ENCODE measurements at regions not wholly inside any gene's neighbourhood (a gene's known extent, or its start where the extent isn't known, plus 50 kb on each side); places are given as distances from the start of the nearest gene placed in this dataset.
"Not testable (repeated sequence)": the region's sequence is repeated elsewhere in the genome, so short reads cannot be mapped to it uniquely, and the experiment has no call there.

- no peak for ATAC-seq
These were observed 232.5 kb downstream of the PARP8 start for GRCh38 chr5:50898966-50899365.

GRCh38 chr5:50900952-50901510 lies 234.6 kb downstream of the PARP8 start:
- no peak for ATAC-seq

GRCh38 chr5:50903651-50904050 lies 237.2 kb downstream of the PARP8 start:
- ATAC-seq: no peak

GRCh38 chr5:50905996-50906570 lies 239.6 kb downstream of the PARP8 start:
- ATAC-seq: no peak

- not testable (repeated sequence) for ATAC-seq
These were observed 253.7 kb downstream of the PARP8 start for GRCh38 chr5:50920160-50920559.

- no peak for ATAC-seq
These were observed 255.1 kb downstream of the PARP8 start for GRCh38 chr5:50921366-50922133.

- ATAC-seq: peak; percentile 60
These were observed 255.9 kb downstream of the PARP8 start for GRCh38 chr5:50922134-50922941.

GRCh38 chr5:50922942-50923767 lies 256.7 kb downstream of the PARP8 start:
- peak; percentile 17 for ATAC-seq

- ATAC-seq: peak; percentile 10
These were observed 257.5 kb downstream of the PARP8 start for GRCh38 chr5:50923768-50924494.

- no peak for ATAC-seq
These were observed 261.5 kb downstream of the PARP8 start for GRCh38 chr5:50927953-50928352.

GRCh38 chr5:50929174-50929573 lies 262.7 kb downstream of the PARP8 start:
- no peak for ATAC-seq

- ATAC-seq: no peak
These were observed 267.9 kb downstream of the PARP8 start for GRCh38 chr5:50934343-50934742.

GRCh38 chr5:50945139-50945538 lies 278.7 kb downstream of the PARP8 start:
- ATAC-seq: no peak

GRCh38 chr5:50947906-50948683 lies 281.7 kb downstream of the PARP8 start:
- no peak for ATAC-seq

GRCh38 chr5:50953290-50953689 lies 286.9 kb downstream of the PARP8 start:
- no peak for ATAC-seq

- no peak for ATAC-seq
These were observed 292.5 kb downstream of the PARP8 start for GRCh38 chr5:50958852-50959457.

GRCh38 chr5:50962934-50963872 lies 296.8 kb downstream of the PARP8 start:
- ATAC-seq: peak; percentile 84

- no peak for ATAC-seq
These were observed 297.7 kb downstream of the PARP8 start for GRCh38 chr5:50963971-50964745.
